Fibroblast of lung (primary cell): ENCODE measurements at regions not wholly inside any gene's neighbourhood (a gene's known extent, or its start where the extent isn't known, plus 50 kb on each side); places are given as distances from the start of the nearest gene placed in this dataset.

ENCODE experiments used
- EZH2 ChIP-seq: IDR thresholded peaks from 2 replicates; pipeline ENCODE4 v1.5.1; 2012; ENCODE audit warnings: low read length, control low read depth, mild to moderate bottlenecking; ENCODE audit errors: missing control alignments
- TF ChIP-seq, protein P1 (sequence below), 2 donors: IDR thresholded peaks in 1 of 2; conservative IDR thresholded peaks in 1 of 2; 1 replicate in 1 of 2; 2 replicates in 1 of 2; pipeline ENCODE4 v1.5.1; 2011 to 2012; ENCODE audit warnings: low read length in 2 of 2, control low read depth in 1 of 2, inconsistent platforms in 1 of 2, low read depth in 1 of 2, mild to moderate bottlenecking in 1 of 2

DNA sequence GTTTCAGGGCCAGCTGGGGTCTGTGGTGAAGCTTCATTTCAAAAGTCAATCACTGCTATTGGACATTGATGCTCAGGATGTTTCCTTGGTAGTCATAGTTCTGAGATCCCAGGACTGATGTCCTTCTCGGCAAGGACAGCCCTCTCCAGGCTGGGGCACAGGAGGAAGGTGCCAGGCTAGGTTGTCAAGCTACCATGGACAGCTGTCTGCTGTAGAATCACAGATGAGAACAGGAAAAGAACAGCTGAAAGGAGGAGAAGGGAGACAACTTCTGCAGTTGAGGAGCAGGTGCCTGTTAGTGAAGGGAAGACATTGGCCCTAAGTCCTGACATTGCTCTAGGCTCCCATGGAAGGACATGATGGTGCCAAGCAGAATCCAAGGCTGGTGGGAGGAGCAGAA is 58.0 kb downstream of the XAGE2 start:
- TF ChIP-seq, protein P1, sequence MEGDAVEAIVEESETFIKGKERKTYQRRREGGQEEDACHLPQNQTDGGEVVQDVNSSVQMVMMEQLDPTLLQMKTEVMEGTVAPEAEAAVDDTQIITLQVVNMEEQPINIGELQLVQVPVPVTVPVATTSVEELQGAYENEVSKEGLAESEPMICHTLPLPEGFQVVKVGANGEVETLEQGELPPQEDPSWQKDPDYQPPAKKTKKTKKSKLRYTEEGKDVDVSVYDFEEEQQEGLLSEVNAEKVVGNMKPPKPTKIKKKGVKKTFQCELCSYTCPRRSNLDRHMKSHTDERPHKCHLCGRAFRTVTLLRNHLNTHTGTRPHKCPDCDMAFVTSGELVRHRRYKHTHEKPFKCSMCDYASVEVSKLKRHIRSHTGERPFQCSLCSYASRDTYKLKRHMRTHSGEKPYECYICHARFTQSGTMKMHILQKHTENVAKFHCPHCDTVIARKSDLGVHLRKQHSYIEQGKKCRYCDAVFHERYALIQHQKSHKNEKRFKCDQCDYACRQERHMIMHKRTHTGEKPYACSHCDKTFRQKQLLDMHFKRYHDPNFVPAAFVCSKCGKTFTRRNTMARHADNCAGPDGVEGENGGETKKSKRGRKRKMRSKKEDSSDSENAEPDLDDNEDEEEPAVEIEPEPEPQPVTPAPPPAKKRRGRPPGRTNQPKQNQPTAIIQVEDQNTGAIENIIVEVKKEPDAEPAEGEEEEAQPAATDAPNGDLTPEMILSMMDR (conservative IDR thresholded peaks at IDR 0.05 in 1 of 2, IDR thresholded peaks at IDR 0.05 in 1 of 2; ENCODE audit: low read depth in 1 of 2, low read length in 2 of 2) = no peak
- no peak for TF ChIP-seq EZH2
